ENCODE measurements at regions not wholly inside any gene's neighbourhood (a gene's known extent, or its start where the extent isn't known, plus 50 kb on each side); places are given as distances from the start of the nearest gene placed in this dataset.

GRCh38 chr10:23611308-23612029 lies 172.6 kb downstream of the OTUD1 start:
- no peak overlapping the region for H2BK20ac ChIP-seq (ENCODE audit: low read length)
- no peak for TF ChIP-seq KDM5A (IDR thresholded peaks at IDR 0.05; ENCODE audit: low read length)
- no peak for TF ChIP-seq SP2 (IDR thresholded peaks at IDR 0.05; ENCODE audit: low read length)
- no peak for TF ChIP-seq POLR2A (IDR thresholded peaks at IDR 0.05; ENCODE audit: control extremely low read depth in 1 of 2, low read depth in 2 of 2, low read length in 2 of 2)
- no peak for TF ChIP-seq SIRT6 (IDR thresholded peaks at IDR 0.05; ENCODE audit: low read length)
- TF ChIP-seq TAF1 (IDR thresholded peaks at IDR 0.05; ENCODE audit: low read depth, low read length) = no peak
- no peak for TF ChIP-seq EZH2 (IDR thresholded peaks at IDR 0.05; ENCODE audit: low read depth, low read length, severe bottlenecking)
- no peak for TF ChIP-seq JUN (IDR thresholded peaks at IDR 0.05; ENCODE audit: low read depth, low read length)
- TF ChIP-seq GABPA (IDR thresholded peaks at IDR 0.05; ENCODE audit: borderline replicate concordance, insufficient read depth, low read length) = no peak
- no peak for TF ChIP-seq YY1 (IDR thresholded peaks at IDR 0.05; ENCODE audit: low read depth, low read length)
- TF ChIP-seq SRF (IDR thresholded peaks at IDR 0.05; ENCODE audit: low read depth, low read length) = no peak
- TF ChIP-seq RAD21 (IDR thresholded peaks at IDR 0.05 in 1 of 2, conservative IDR thresholded peaks at IDR 0.05 in 1 of 2; ENCODE audit: low read depth in 2 of 2, low read length in 2 of 2) = no peak
- TF ChIP-seq TEAD4 (IDR thresholded peaks at IDR 0.05; ENCODE audit: low read depth, low read length) = no peak
- TF ChIP-seq SIN3A (conservative IDR thresholded peaks at IDR 0.05 in 1 of 2, IDR thresholded peaks at IDR 0.05 in 1 of 2; ENCODE audit: low read depth in 1 of 2, low read length in 2 of 2) = no peak
- no peak for TF ChIP-seq KDM4A (IDR thresholded peaks at IDR 0.05; ENCODE audit: low read depth, low read length, severe bottlenecking)
- no peak for TF ChIP-seq EGR1 (IDR thresholded peaks at IDR 0.05; ENCODE audit: borderline replicate concordance, low read depth, low read length)

More at GRCh38 chr10:23611308-23612029, 172.6 kb downstream of the OTUD1 start:
- Histone ChIP-seq H2BK15ac (ENCODE audit: low read length) (no peak overlapping the region), H3K4me2 (ENCODE audit: insufficient read depth in 1 of 2, low read depth in 2 of 2, low read length in 2 of 2) (no peak overlapping the region), H4K91ac (replicated peaks; ENCODE audit: insufficient read length, low read length) (no peak overlapping the region), H3K36me3 (ENCODE audit: control insufficient read depth in 2 of 4, insufficient read depth in 4 of 4, low read length in 3 of 4) (no peaks in the 10 kb centered on the region), H3K14ac (ENCODE audit: insufficient read length) (no peak overlapping the region), H3K27me3 (replicated peaks in 1 of 4; ENCODE audit: control insufficient read depth in 3 of 4, extremely low read depth in 1 of 4, insufficient read depth in 3 of 4, low read length in 3 of 4) (no peaks in the 10 kb centered on the region), H3K27ac (ENCODE audit: low read depth, low read length) (no peak overlapping the region), H2BK120ac (replicated peaks; ENCODE audit: low read depth, low read length) (no peak overlapping the region), H3K4me1 (replicated peaks in 1 of 4; ENCODE audit: control insufficient read depth in 3 of 4, insufficient read depth in 4 of 4, low read length in 3 of 4) (no peaks in the 10 kb centered on the region), H3K79me1 (ENCODE audit: low read depth, low read length) (no peaks in the 10 kb centered on the region), H4K20me1 (replicated peaks in 1 of 2; ENCODE audit: control insufficient read depth in 1 of 2, insufficient read depth in 2 of 2, low read length in 2 of 2) (no peaks in the 10 kb centered on the region), H2BK5ac (ENCODE audit: low read depth, low read length) (no peak overlapping the region), H3K4me3 (ENCODE audit: extremely low read depth in 1 of 4, insufficient read depth in 2 of 4, low read depth in 3 of 4, low read length in 4 of 4) (no peak overlapping the region), H4K5ac (ENCODE audit: insufficient read length, low read depth, low read length) (no peak overlapping the region), H3K9me3 (ENCODE audit: insufficient read depth in 2 of 2, low read depth in 1 of 2, low read length in 1 of 2) (no peaks in the 10 kb centered on the region), H3K23me2 (ENCODE audit: low read depth, low read length) (no peaks in the 10 kb centered on the region), H3K4ac (replicated peaks; ENCODE audit: insufficient read length, low read depth, low read length) (no peak overlapping the region), H2AK5ac (ENCODE audit: low read depth, low read length) (no peak overlapping the region), H3K79me2 (ENCODE audit: control insufficient read depth in 1 of 2, insufficient read depth in 2 of 2, low read length in 2 of 2) (no peaks in the 10 kb centered on the region), H2BK12ac (ENCODE audit: low read depth, low read length) (no peak overlapping the region), H3K56ac (replicated peaks; ENCODE audit: insufficient read length, low read depth, low read length) (no peak overlapping the region), H3K18ac (ENCODE audit: extremely low read depth, low read length) (no peak overlapping the region), H3K9ac (replicated peaks in 1 of 4; ENCODE audit: extremely low read depth in 1 of 4, low read depth in 3 of 4, low read length in 3 of 4) (no peak overlapping the region), H3K23ac (ENCODE audit: insufficient read length) (no peak overlapping the region), H4K8ac (ENCODE audit: extremely low read depth, insufficient read depth, low read length) (no peak overlapping the region), H2AFZ (ENCODE audit: low read length) (no peak overlapping the region)
- 85% methylated on average over 6 of the region's 6 CpGs; no CpG with 5 or more reads in 1 of the 2 experiments for WGBS, 2 experiments (ENCODE audit: extremely low coverage in 1 of 2, insufficient coverage in 1 of 2, insufficient read length in 1 of 2, insufficient replicate concordance in 2 of 2, low coverage in 1 of 2, low lambda C conversion rate in 2 of 2, missing lambda C conversion rate in 1 of 2)
- FAIRE-seq (no peak), DNase-seq (ENCODE audit: low read depth in 1 of 2, low spot score in 2 of 2) (no peak)
- CTCF ChIA-PET (ENCODE audit: partially characterized antibody) = interaction anchor here (0.8 kb wide), 1 partner anchor 15 kb away, joined by 3 read pairs; no protein-coding TSS in a partner anchor
- POLR2A ChIA-PET (ENCODE audit: partially characterized antibody) = no interaction called here
